H9 (cell line): ENCODE measurements at regions not wholly inside any gene's neighbourhood (a gene's known extent, or its start where the extent isn't known, plus 50 kb on each side); places are given as distances from the start of the nearest gene placed in this dataset.

Source experiments
- DNase-seq: peaks from one replicate; pipeline ENCODE4 v3.0.0-alpha.2; 2017
- H2AFZ ChIP-seq: one replicate; pipeline ENCODE4 v1.6.1; 2013; ENCODE audit warnings: mild to moderate bottlenecking, low read length, control low read depth, moderate library complexity
- H2AK5ac ChIP-seq: 2 replicates; pipeline ENCODE4 v1.6.1; 2013; ENCODE audit warnings: low read length, control low read depth, mixed read lengths; ENCODE audit not compliant: insufficient read length
- H2BK120ac ChIP-seq: one replicate; pipeline ENCODE4 v1.6.1; 2013; ENCODE audit warnings: low read depth, mild to moderate bottlenecking, low read length, control low read depth, inconsistent platforms; ENCODE audit not compliant: poor library complexity, severe bottlenecking
- H2BK12ac ChIP-seq: 2 replicates; pipeline ENCODE4 v1.6.1; 2013; ENCODE audit warnings: low read length, control low read depth, mixed read lengths, low read depth; ENCODE audit not compliant: insufficient read length
- H2BK15ac ChIP-seq: 2 replicates; pipeline ENCODE4 v1.6.1; 2013; ENCODE audit warnings: low read depth, low read length, control low read depth
- H2BK20ac ChIP-seq: one replicate; pipeline ENCODE4 v1.6.1; 2013; ENCODE audit warnings: low read depth, mild to moderate bottlenecking, low read length, control low read depth, inconsistent platforms; ENCODE audit not compliant: poor library complexity, severe bottlenecking
- H2BK5ac ChIP-seq: 2 replicates; pipeline ENCODE4 v1.6.1; 2013; ENCODE audit warnings: low read length, control low read depth, mixed read lengths; ENCODE audit not compliant: insufficient read length
- H3K14ac ChIP-seq: 2 replicates; pipeline ENCODE4 v1.6.1; 2013; ENCODE audit warnings: low read length, control low read depth; ENCODE audit not compliant: insufficient read depth
- H3K18ac ChIP-seq: 2 replicates; pipeline ENCODE4 v1.6.1; 2013; ENCODE audit warnings: low read depth, mild to moderate bottlenecking, mixed read lengths, low read length, control low read depth; ENCODE audit not compliant: insufficient read length
- H3K23ac ChIP-seq: 2 replicates; pipeline ENCODE4 v1.6.1; 2013; ENCODE audit warnings: low read length, control low read depth, mixed read lengths, low read depth; ENCODE audit not compliant: insufficient read length
- H3K23me2 ChIP-seq: 2 replicates; pipeline ENCODE4 v1.6.1; 2013; ENCODE audit warnings: low read depth, mild to moderate bottlenecking, mixed read lengths, low read length, control low read depth; ENCODE audit not compliant: insufficient read length, poor library complexity, severe bottlenecking
- H3K27ac ChIP-seq: 2 replicates; pipeline ENCODE4 v1.5.1; 2013; ENCODE audit warnings: low read length, control low read depth, mixed read lengths, low read depth; ENCODE audit not compliant: insufficient read length
- H3K27me3 ChIP-seq: 2 replicates; pipeline ENCODE4 v1.6.1; 2013; ENCODE audit warnings: low read length, control low read depth, inconsistent platforms; ENCODE audit not compliant: insufficient read depth
- H3K4ac ChIP-seq: 2 replicates; pipeline ENCODE4 v1.6.1; 2013; ENCODE audit warnings: low read depth, mild to moderate bottlenecking, control low read depth, inconsistent platforms, low read length, moderate library complexity
- H3K4me1 ChIP-seq: 2 replicates; pipeline ENCODE4 v1.6.1; 2013; ENCODE audit warnings: low read length, control low read depth, inconsistent platforms; ENCODE audit not compliant: insufficient read depth
- H3K4me2 ChIP-seq: 2 replicates; pipeline ENCODE4 v1.6.1; 2013; ENCODE audit warnings: low read length, control low read depth, mixed read lengths; ENCODE audit not compliant: insufficient read length, insufficient read depth
- H3K56ac ChIP-seq: 2 replicates; pipeline ENCODE4 v1.6.1; 2013; ENCODE audit warnings: low read depth, mild to moderate bottlenecking, mixed read lengths, low read length, control low read depth; ENCODE audit not compliant: insufficient read length
- H3K79me1 ChIP-seq: 2 replicates; pipeline ENCODE4 v1.6.1; 2013; ENCODE audit warnings: low read depth, mild to moderate bottlenecking, moderate library complexity, low read length, control low read depth, inconsistent platforms; ENCODE audit not compliant: insufficient read depth, poor library complexity, severe bottlenecking
- H3K79me2 ChIP-seq: 2 replicates; pipeline ENCODE4 v1.6.1; 2013; ENCODE audit warnings: low read length, control low read depth, inconsistent platforms; ENCODE audit not compliant: insufficient read depth
- H3K9ac ChIP-seq: 2 replicates; pipeline ENCODE4 v1.6.1; 2013; ENCODE audit warnings: low read length, control low read depth, mixed read lengths; ENCODE audit not compliant: insufficient read length; ENCODE audit errors: extremely low read depth
- H3K9me3 ChIP-seq: one replicate; pipeline ENCODE4 v1.6.1; 2013; ENCODE audit warnings: low read depth, low read length, inconsistent platforms; ENCODE audit not compliant: control insufficient read depth
- H3T11ph ChIP-seq: one replicate; pipeline ENCODE4 v1.6.1; 2013; ENCODE audit warnings: mild to moderate bottlenecking, low read length, control low read depth, inconsistent platforms
- H4K20me1 ChIP-seq: one replicate; pipeline ENCODE4 v1.6.1; 2013; ENCODE audit not compliant: control insufficient read depth, insufficient read length, insufficient read depth
- H4K5ac ChIP-seq: 2 replicates; pipeline ENCODE4 v1.6.1; 2013; ENCODE audit warnings: low read depth, mild to moderate bottlenecking, mixed read lengths, low read length, control low read depth; ENCODE audit not compliant: insufficient read length
- H4K8ac ChIP-seq: replicated peaks from 2 replicates; pipeline ENCODE4 v1.6.1; 2013; ENCODE audit warnings: low read length, control low read depth, mixed read lengths, low read depth; ENCODE audit not compliant: insufficient read length
- H4K91ac ChIP-seq: 2 replicates; pipeline ENCODE4 v1.6.1; 2013; ENCODE audit warnings: low read depth, mild to moderate bottlenecking, moderate library complexity, mixed read lengths, low read length, control low read depth; ENCODE audit not compliant: insufficient read length
- H3K27ac Mint-ChIP-seq, 3 experiments: 2 replicates in 2 of 3; 3 replicates in 1 of 3; pipeline ENCODE4 v1.8.0; 2020 to 2021; ENCODE audit warnings: mixed read lengths in 3 of 3, mild to moderate bottlenecking in 1 of 3, moderate library complexity in 1 of 3
- H3K27me3 Mint-ChIP-seq: 2 replicates; pipeline ENCODE4 v1.8.0; 2021; ENCODE audit warnings: low read depth, mild to moderate bottlenecking, moderate library complexity, mixed read lengths
- H3K36me3 Mint-ChIP-seq, 3 experiments: 2 replicates in 2 of 3; 3 replicates in 1 of 3; pipeline ENCODE4 v1.8.0; 2020 to 2021; ENCODE audit warnings: low read depth in 3 of 3, mixed read lengths in 3 of 3; ENCODE audit not compliant: insufficient read depth in 1 of 3
- H3K4me1 Mint-ChIP-seq, 2 experiments: 2 replicates each; pipeline ENCODE4 v1.8.0; 2020; ENCODE audit warnings: mixed read lengths in 2 of 2
- H3K4me3 Mint-ChIP-seq, 2 experiments: 2 replicates in 1 of 2; 3 replicates in 1 of 2; pipeline ENCODE4 v1.8.0; 2020 to 2021; ENCODE audit warnings: mild to moderate bottlenecking in 2 of 2, mixed read lengths in 2 of 2, moderate library complexity in 1 of 2
- H3K9me3 Mint-ChIP-seq, 2 experiments: 2 replicates in 1 of 2; 3 replicates in 1 of 2; pipeline ENCODE4 v1.8.0; 2020; ENCODE audit warnings: mild to moderate bottlenecking in 2 of 2, mixed read lengths in 2 of 2, moderate library complexity in 1 of 2
- CTCF ChIP-seq: fragments of 200-600 bp; sonication (generic); conservative IDR thresholded peaks from 3 replicates; pipeline ENCODE4 v1.8.0; 2021; ENCODE audit warnings: antibody characterized with exemption, mild to moderate bottlenecking
- WGBS: extraction: QIAGEN DNeasy Blood & Tissue Kit; methylation state at CpG from one replicate; pipeline ENCODE4 v1.1.7; 2013; ENCODE audit warnings: missing lambda C conversion rate, low lambda C conversion rate, mixed read lengths; ENCODE audit not compliant: insufficient read length; ENCODE audit errors: extremely low coverage; 5-methylcytosine and 5-hydroxymethylcytosine counted together

DNA sequence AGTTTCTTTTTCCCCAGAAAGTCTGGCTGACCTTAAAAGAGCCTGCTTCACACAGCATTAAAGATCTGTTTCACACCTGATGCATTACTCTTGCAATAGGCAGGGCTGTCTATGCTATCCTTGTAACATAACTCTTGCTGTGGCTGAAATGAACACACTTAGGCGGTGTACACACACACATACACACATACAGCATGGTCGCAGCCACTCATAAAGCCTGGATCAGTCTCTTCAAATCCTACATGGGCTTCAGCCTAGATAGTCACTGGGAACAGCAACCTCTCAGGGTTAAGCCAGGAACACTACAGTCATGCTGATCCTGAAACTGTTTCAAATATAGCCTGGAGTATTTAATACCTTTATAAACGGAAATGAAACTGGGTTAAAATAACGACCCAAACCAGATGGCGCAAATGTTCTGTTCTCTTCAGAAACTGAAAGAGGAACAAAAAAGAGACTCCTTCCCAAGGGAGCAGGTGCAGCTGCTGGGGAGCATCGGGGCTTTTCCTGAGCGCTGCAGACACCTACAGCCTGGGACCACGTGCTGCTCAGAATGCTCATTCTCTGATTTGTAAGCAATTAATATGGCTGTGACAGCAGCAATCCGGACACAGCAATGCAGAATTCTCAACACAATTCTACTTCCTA, 61.0 kb upstream of the SFMBT2 start:
- H3K36me3 Mint-ChIP-seq = no peaks in the 10 kb centered on the region
- no peak overlapping the region for H3K56ac ChIP-seq
- no peak overlapping the region for H2BK15ac ChIP-seq
- no peaks in the 10 kb centered on the region for H3K9me3 Mint-ChIP-seq
- H3K23ac ChIP-seq = no peak overlapping the region
- no peak overlapping the region for H2BK12ac ChIP-seq
- no peak overlapping the region for H3T11ph ChIP-seq
- no peak overlapping the region for H2BK20ac ChIP-seq
- H3K4me1 Mint-ChIP-seq = peaks cover 8 to 12% of the 10 kb centered on the region in 2 experiments
- no peaks in the 10 kb centered on the region for H3K27me3 ChIP-seq
- H4K91ac ChIP-seq = no peak overlapping the region
- H4K20me1 ChIP-seq = no peaks in the 10 kb centered on the region
- H3K23me2 ChIP-seq = no peaks in the 10 kb centered on the region
- no CpG with 5 or more reads among the region's 9 CpGs for WGBS
- no peak overlapping the region for H2AK5ac ChIP-seq
- no peak overlapping the region for H3K18ac ChIP-seq
- H3K27ac Mint-ChIP-seq = no peak overlapping the region
- no peak overlapping the region for H3K4ac ChIP-seq
- H4K5ac ChIP-seq = no peak overlapping the region
- no peak overlapping the region for H3K4me3 Mint-ChIP-seq
- DNase-seq = no peak
- no peak overlapping the region for H2BK120ac ChIP-seq
- no peak overlapping the region for H3K27ac ChIP-seq
- no peak overlapping the region for H3K4me2 ChIP-seq
- H3K27me3 Mint-ChIP-seq = peaks cover 6% of the 10 kb centered on the region
- no peak overlapping the region for H2AFZ ChIP-seq
- H3K9ac ChIP-seq = no peak overlapping the region
- no peak overlapping the region for H4K8ac ChIP-seq
- H2BK5ac ChIP-seq = no peak overlapping the region
- H3K79me2 ChIP-seq = no peaks in the 10 kb centered on the region
- no peak for TF ChIP-seq CTCF
- no peak overlapping the region for H3K14ac ChIP-seq
- H3K79me1 ChIP-seq = no peaks in the 10 kb centered on the region
- no peaks in the 10 kb centered on the region for H3K9me3 ChIP-seq
- peaks cover 5% of the 10 kb centered on the region; the same call in 1 of the 2 replicates for H3K4me1 ChIP-seq
